ENCODE measurements at regions not wholly inside any gene's neighbourhood (a gene's known extent, or its start where the extent isn't known, plus 50 kb on each side); places are given as distances from the start of the nearest gene placed in this dataset.

DNA sequence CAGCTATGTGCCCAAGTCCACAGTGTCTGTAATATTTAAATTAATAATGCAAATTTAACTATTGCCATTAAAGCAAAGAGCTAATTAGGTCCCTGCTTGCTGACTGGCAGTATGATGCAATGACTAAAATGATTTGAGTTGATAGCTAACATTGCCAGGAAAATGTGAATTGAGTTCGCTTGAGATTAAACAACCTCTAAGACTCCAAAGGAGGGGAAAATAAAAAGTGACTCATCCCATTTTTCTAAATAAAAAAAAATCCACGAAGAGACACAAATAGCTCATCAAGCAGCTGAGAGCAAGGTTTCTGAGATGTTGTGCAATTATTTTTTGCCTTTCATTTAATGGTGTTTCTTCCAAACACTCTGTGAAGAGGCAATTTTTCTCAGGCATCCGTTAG, 413.0 kb downstream of the MTX2 start:
- Histone ChIP-seq H3K4me3 (ENCODE audit: low read length) (no peak overlapping the region), H3K27me3 (ENCODE audit: insufficient read depth, low read length) (peaks cover 6% of the 10 kb centered on the region), H3K9me3 (ENCODE audit: low read length) (no peaks in the 10 kb centered on the region), H3K36me3 (ENCODE audit: insufficient read depth, low read length) (no peaks in the 10 kb centered on the region), H2AFZ (ENCODE audit: low read depth, low read length) (no peak overlapping the region), H3K4me1 (ENCODE audit: insufficient read depth, low read length) (no peaks in the 10 kb centered on the region)

DNA sequence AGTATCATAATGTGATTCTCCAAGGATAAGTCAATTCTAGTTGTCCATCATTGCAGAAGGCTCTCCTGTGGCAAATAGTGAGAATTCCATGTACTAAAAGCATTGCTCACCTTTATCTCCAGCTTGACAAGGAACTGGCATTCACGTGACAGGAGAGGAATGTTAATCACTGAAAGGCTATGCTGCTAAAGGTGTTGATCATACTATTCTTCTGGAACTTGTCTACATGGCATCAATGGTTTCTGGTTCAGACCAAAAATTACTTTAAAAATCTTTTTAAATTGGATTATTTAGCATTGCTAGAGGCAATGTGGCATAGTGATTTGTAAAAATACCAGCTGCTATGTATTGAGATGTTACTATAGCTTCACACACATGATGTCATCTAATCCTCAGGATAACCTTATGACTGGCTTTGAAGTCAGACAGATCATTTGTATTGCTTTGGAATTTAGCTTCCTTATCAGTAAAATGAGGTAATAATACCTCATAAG, 414.4 kb downstream of the MTX2 start:
- Histone ChIP-seq H3K36me3 (ENCODE audit: insufficient read depth, low read length) (no peaks in the 10 kb centered on the region), H3K27me3 (ENCODE audit: insufficient read depth, low read length) (peaks cover 8% of the 10 kb centered on the region), H3K4me1 (ENCODE audit: insufficient read depth, low read length) (no peaks in the 10 kb centered on the region), H2AFZ (ENCODE audit: low read depth, low read length) (no peak overlapping the region), H3K9me3 (ENCODE audit: low read length) (no peaks in the 10 kb centered on the region), H3K4me3 (ENCODE audit: low read length) (no peak overlapping the region)

DNA sequence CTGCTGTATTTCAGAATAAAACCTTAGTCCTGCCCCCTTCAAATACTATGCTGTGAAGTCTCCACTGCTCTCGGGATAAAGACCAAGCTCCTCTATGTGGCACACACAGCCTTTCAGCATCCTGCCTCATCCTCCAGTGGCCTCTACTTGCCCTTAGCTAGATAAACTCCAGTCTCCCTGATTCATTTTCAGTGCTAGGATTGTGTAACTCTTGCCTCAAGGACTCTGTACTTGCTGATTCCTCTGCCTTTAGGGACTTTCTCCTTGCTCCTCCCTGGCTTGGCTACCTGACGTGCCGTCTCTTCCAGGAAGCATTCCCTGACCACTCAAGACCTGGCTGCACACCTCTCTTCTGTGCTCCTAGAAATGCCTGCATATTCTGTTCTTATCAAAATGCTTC, 416.7 kb downstream of the MTX2 start:
- Histone ChIP-seq H2AFZ (ENCODE audit: low read depth, low read length) (no peak overlapping the region), H3K27me3 (ENCODE audit: insufficient read depth, low read length) (peaks cover 8% of the 10 kb centered on the region), H3K9me3 (ENCODE audit: low read length) (no peaks in the 10 kb centered on the region), H3K4me1 (ENCODE audit: insufficient read depth, low read length) (no peaks in the 10 kb centered on the region), H3K4me3 (ENCODE audit: low read length) (no peak overlapping the region), H3K36me3 (ENCODE audit: insufficient read depth, low read length) (no peaks in the 10 kb centered on the region)

DNA sequence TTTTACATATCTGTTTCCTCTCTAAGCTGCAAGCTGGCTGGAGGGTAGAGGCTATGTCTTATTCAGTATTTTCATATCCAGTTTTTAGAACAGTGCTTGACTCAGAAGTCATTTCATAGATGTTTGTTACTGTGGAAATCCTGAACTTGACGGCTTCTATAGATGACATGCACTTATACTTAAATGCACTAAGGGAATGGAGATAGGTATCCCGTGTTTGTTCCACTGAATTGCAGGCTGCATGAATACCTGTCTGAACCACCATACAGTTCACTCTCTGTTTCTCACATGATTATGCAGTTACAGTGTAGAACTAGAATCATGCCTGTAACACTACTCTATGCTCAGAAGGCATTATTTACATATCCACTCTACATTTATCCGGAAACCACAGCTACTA, 417.1 kb downstream of the MTX2 start:
- Histone ChIP-seq H3K9me3 (ENCODE audit: low read length) (no peaks in the 10 kb centered on the region), H3K4me3 (ENCODE audit: low read length) (no peak overlapping the region), H3K27me3 (ENCODE audit: insufficient read depth, low read length) (peaks cover 8% of the 10 kb centered on the region)

DNA sequence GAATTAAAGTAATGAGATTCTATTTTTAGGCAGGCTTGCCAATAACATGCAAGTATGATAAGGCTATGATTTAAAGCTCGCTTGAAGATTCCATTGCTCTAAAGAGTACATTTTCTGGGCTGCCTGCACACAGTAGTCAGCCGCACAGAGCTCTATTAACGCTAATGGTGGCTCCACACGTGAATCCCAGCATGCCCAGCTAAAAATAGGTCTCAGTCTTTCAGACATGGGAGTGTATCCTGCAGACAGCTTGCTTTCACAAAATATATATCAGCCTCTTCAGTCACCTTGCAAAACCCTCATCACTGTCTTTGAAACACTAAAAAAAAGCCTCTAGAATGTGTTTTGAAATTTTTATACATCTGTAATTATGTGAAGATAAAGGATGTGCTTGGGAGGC, 418.1 kb downstream of the MTX2 start:
- H3K9me3 ChIP-seq (ENCODE audit: low read length), result no peaks in the 10 kb centered on the region
- no peak overlapping the region for H2AFZ ChIP-seq (ENCODE audit: low read depth, low read length)
- H3K27me3 ChIP-seq (ENCODE audit: insufficient read depth, low read length), result peaks cover 8% of the 10 kb centered on the region
- no peaks in the 10 kb centered on the region for H3K36me3 ChIP-seq (ENCODE audit: insufficient read depth, low read length)
- no peak overlapping the region for H3K4me3 ChIP-seq (ENCODE audit: low read length)
- H3K4me1 ChIP-seq (ENCODE audit: insufficient read depth, low read length), result no peaks in the 10 kb centered on the region

More for the DNA sequence above, 417.1 kb downstream of the MTX2 start:
- H2AFZ ChIP-seq (ENCODE audit: low read depth, low read length), result no peak overlapping the region
- no peaks in the 10 kb centered on the region for H3K36me3 ChIP-seq (ENCODE audit: insufficient read depth, low read length)
- no peaks in the 10 kb centered on the region for H3K4me1 ChIP-seq (ENCODE audit: insufficient read depth, low read length)

DNA sequence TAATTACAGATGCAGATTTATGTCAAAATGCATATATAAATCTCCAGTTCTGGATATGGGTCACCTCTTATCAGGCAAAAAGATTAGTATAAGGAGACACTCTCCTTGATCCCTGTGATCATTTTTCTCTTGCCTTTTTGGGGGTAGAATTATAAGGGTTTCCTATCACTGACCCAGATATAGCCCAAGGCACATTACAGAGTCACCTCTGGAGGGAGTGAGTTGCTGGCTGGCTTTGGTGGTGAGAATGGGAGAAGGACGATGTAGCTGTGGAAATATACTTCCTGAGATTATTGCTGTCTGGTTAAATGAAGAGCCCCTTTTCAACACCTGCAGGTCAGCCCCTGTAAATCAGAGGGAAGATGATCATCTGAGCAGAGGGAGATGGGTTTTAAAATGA, 418.7 kb downstream of the MTX2 start:
- H3K9me3 ChIP-seq (ENCODE audit: low read length), result no peaks in the 10 kb centered on the region
- no peaks in the 10 kb centered on the region for H3K4me1 ChIP-seq (ENCODE audit: insufficient read depth, low read length)
- H3K27me3 ChIP-seq (ENCODE audit: insufficient read depth, low read length), result peaks cover 5% of the 10 kb centered on the region
- no peaks in the 10 kb centered on the region for H3K36me3 ChIP-seq (ENCODE audit: insufficient read depth, low read length)
- no peak overlapping the region for H3K4me3 ChIP-seq (ENCODE audit: low read length)
- H2AFZ ChIP-seq (ENCODE audit: low read depth, low read length), result no peak overlapping the region

DNA sequence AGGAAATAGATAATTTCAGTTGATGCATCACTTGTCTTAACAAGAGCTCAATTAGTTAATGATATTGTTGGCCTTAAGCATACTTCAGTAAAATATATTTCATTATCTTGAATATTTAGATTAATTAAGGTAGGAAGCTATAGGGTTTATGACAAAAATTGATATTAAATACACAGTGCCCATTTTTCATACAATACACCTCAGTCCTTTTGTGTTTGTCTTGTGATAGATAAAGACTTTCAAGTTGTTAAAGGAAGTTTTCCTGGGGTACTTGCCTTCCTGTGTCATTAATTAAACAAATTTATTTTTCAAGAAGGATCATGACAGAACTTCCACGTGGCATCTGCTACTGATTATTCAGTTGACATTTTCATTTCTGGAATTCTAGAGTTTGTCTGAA, 420.5 kb downstream of the MTX2 start:
- Histone ChIP-seq H3K4me3 (ENCODE audit: low read length) (no peak overlapping the region), H2AFZ (ENCODE audit: low read depth, low read length) (no peak overlapping the region), H3K27me3 (ENCODE audit: insufficient read depth, low read length) (peaks cover 4% of the 10 kb centered on the region), H3K9me3 (ENCODE audit: low read length) (no peaks in the 10 kb centered on the region), H3K4me1 (ENCODE audit: insufficient read depth, low read length) (no peaks in the 10 kb centered on the region), H3K36me3 (ENCODE audit: insufficient read depth, low read length) (no peaks in the 10 kb centered on the region)

DNA sequence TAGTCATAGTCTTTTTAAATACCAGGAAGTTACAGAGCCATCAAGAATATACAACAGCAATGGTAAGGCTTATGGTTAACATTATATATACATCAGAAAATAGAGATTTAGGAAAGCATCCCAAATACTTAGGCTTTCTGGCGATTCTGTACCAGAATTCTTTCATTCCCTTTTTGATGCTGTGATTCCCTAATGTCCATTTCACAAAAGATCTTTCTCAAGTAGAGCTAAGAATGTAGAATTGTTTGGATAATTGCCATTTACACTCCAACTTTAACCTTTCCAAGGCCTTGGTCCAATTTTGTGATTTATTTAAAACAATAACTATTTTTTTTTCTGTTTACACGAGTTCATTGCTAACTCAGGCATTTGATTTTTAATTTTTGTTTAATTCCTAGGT, 422.2 kb downstream of the MTX2 start:
- Histone ChIP-seq H3K4me1 (ENCODE audit: insufficient read depth, low read length) (no peaks in the 10 kb centered on the region), H3K4me3 (ENCODE audit: low read length) (no peak overlapping the region), H2AFZ (ENCODE audit: low read depth, low read length) (no peak overlapping the region), H3K27me3 (ENCODE audit: insufficient read depth, low read length) (peaks cover 2% of the 10 kb centered on the region), H3K36me3 (ENCODE audit: insufficient read depth, low read length) (no peaks in the 10 kb centered on the region), H3K9me3 (ENCODE audit: low read length) (no peaks in the 10 kb centered on the region)

DNA sequence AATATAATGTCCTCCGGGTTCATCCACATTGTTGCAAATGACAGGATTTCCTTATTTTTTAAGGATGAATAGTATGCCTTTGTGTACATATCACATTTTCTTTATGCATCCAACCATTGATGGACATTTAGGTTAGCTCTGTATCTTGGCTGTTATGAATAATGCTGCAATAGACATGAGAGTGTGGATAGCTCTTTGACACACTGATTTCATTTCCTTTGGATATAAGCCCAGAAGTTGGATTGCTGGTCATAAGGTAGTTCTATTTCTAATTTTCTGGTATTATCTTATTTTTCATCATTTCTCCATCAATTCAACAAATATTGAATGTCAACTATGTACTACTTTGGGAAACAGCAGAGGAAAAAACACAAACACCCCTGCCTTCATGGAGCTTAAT, 423.3 kb downstream of the MTX2 start:
- Histone ChIP-seq H3K36me3 (ENCODE audit: insufficient read depth, low read length) (no peaks in the 10 kb centered on the region), H3K27me3 (ENCODE audit: insufficient read depth, low read length) (no peaks in the 10 kb centered on the region), H3K4me3 (ENCODE audit: low read length) (no peak overlapping the region), H3K4me1 (ENCODE audit: insufficient read depth, low read length) (no peaks in the 10 kb centered on the region), H3K9me3 (ENCODE audit: low read length) (no peaks in the 10 kb centered on the region), H2AFZ (ENCODE audit: low read depth, low read length) (no peak overlapping the region)

DNA sequence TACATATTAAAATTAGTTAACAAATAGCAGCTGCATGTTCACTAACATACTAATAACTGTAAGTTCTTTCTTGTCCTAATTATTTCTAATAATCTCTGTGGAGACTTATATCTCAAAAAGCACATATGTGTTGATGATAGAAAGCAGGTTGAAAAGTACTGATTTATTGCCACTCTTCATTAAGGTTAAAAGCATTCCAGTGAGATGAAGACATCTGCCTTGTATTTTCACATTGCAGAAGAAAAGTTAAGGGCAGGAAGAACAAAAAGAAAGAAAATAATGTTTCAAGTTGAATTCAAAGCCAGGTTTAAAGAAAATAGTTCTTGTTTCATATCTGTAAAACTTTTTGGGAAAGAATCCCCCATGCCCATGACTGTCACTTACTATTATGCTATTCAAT, 429.9 kb downstream of the MTX2 start:
- H3K27me3 ChIP-seq (ENCODE audit: insufficient read depth, low read length), result peaks cover 4% of the 10 kb centered on the region
- no peak overlapping the region for H3K4me3 ChIP-seq (ENCODE audit: low read length)
- no peaks in the 10 kb centered on the region for H3K9me3 ChIP-seq (ENCODE audit: low read length)
- H3K36me3 ChIP-seq (ENCODE audit: insufficient read depth, low read length), result no peaks in the 10 kb centered on the region
- no peaks in the 10 kb centered on the region for H3K4me1 ChIP-seq (ENCODE audit: insufficient read depth, low read length)
- H2AFZ ChIP-seq (ENCODE audit: low read depth, low read length), result no peak overlapping the region

DNA sequence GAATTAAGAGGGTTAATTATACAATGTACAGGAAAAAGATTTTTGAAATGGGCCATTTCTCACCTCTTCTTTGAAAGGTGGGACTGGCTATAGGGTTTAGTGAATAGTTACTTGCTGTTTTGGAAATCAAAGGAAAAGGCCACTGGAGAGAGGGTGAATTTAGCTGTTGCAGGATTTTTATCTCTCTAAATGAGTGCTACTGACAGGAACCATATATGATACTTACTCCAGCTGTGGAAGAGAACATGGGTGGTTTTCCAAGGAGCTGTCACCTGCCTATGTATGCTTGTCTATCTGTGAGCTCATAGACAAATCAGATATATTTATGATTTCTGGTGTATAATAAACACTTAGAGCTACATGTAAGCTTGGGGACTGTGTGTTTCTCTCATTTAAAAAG, 430.4 kb downstream of the MTX2 start:
- Histone ChIP-seq H3K36me3 (ENCODE audit: insufficient read depth, low read length) (no peaks in the 10 kb centered on the region), H2AFZ (ENCODE audit: low read depth, low read length) (no peak overlapping the region), H3K9me3 (ENCODE audit: low read length) (no peaks in the 10 kb centered on the region), H3K4me1 (ENCODE audit: insufficient read depth, low read length) (no peaks in the 10 kb centered on the region), H3K27me3 (ENCODE audit: insufficient read depth, low read length) (peaks cover 4% of the 10 kb centered on the region), H3K4me3 (ENCODE audit: low read length) (no peak overlapping the region)

DNA sequence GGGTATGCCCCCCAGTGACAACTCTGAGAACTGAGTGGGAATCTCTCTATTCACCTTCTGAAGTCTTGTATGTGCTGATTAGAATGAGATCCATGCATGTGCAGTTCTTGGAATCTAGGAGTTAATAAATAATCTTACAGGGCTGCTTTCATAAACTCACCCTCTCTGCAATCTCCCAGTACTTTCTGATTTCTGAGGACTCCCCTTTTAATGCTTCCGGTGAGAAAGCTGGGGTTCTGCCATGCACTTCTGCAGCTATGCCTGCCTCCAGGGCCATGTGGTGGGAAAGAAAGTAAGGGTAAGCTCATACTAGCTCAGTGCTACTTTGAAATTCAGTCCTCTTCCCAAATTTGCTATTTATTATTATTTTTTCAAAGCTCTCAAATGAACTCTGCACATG, 432.9 kb downstream of the MTX2 start:
- Histone ChIP-seq H3K27me3 (ENCODE audit: insufficient read depth, low read length) (peaks cover 4% of the 10 kb centered on the region), H3K4me3 (ENCODE audit: low read length) (no peak overlapping the region), H2AFZ (ENCODE audit: low read depth, low read length) (no peak overlapping the region), H3K4me1 (ENCODE audit: insufficient read depth, low read length) (no peaks in the 10 kb centered on the region), H3K36me3 (ENCODE audit: insufficient read depth, low read length) (no peaks in the 10 kb centered on the region), H3K9me3 (ENCODE audit: low read length) (no peaks in the 10 kb centered on the region)

DNA sequence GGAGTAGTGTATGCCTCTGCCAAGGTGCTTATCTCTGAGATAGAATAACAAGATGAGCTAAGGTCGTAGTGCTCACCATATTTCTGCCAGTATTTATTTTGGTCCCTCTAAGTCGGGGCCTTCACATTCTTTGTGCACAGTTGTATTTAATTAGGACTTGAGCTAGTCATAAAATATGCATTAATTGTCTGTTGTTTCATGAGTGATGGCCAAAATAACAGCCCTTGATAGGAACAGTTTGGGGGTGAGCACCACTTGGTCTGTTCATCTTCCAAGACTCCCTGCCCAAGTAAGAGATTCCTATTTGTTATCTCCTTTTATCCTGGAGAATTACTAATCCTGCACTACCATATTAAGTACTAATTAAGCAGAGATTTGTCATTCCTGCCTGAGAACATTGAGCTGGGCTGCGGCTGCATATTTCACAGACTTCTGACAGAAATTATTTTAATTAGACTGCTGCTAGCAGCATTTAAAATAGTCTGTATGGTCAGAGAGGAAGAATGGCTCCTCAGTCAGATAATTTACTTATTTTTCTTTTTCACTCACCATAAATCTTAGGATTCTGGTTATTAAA, 435.1 kb downstream of the MTX2 start:
- Histone ChIP-seq H3K4me3 (ENCODE audit: low read length) (no peak overlapping the region), H3K4me1 (ENCODE audit: insufficient read depth, low read length) (no peaks in the 10 kb centered on the region), H2AFZ (ENCODE audit: low read depth, low read length) (no peak overlapping the region), H3K27me3 (ENCODE audit: insufficient read depth, low read length) (peaks cover 4% of the 10 kb centered on the region), H3K9me3 (ENCODE audit: low read length) (no peaks in the 10 kb centered on the region), H3K36me3 (ENCODE audit: insufficient read depth, low read length) (no peaks in the 10 kb centered on the region)
